ENCODE measurements at regions not wholly inside any gene's neighbourhood (a gene's known extent, or its start where the extent isn't known, plus 50 kb on each side); places are given as distances from the start of the nearest gene placed in this dataset.

DNA sequence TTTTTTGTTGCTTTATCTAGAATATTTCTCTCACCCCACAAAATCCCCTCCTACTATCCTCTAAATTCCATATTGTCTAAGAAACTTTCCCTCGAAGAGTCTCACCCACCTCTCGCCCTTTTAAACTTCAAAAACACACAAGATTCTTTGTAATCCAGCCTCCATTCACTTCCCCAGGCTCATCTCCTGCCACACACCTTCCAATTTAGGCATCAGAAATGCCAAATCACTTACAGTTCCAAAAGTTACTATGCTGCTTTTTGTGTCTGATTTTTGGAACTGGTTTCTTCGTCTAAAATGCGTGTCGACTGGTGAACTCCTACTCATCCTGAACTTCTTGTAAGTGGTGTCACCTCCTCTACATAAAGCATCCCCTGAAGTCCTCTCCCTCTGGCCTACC is 482.4 kb upstream of the CAMK1G start (continued):
- TF ChIP-seq NANOG (IDR thresholded peaks at IDR 0.05; ENCODE audit: borderline replicate concordance) (no peak), REST (IDR thresholded peaks at IDR 0.05; ENCODE audit: unreplicated experiment) (no peak), POLR2AphosphoS5 (IDR thresholded peaks at IDR 0.05; ENCODE audit: low read depth) (no peak), EZH2 (IDR thresholded peaks at IDR 0.05; ENCODE audit: low read depth, unreplicated experiment) (no peak), JUNB (IDR thresholded peaks at IDR 0.05; ENCODE audit: unreplicated experiment) (no peak), ZNF331 (CRISPR knock-in tag; IDR thresholded peaks at IDR 0.05; ENCODE audit: low read depth) (no peak), EZH2phosphoT487 (IDR thresholded peaks at IDR 0.05; ENCODE audit: unreplicated experiment) (no peak), STAT1 (IDR thresholded peaks at IDR 0.05; ENCODE audit: unreplicated experiment) (no peak), CREB1 (CRISPR knock-in tag; IDR thresholded peaks at IDR 0.05; ENCODE audit: low read depth) (no peak), ZNF114 (CRISPR knock-in tag; IDR thresholded peaks at IDR 0.05) (no peak)
- TF ChIP-seq, protein P1, sequence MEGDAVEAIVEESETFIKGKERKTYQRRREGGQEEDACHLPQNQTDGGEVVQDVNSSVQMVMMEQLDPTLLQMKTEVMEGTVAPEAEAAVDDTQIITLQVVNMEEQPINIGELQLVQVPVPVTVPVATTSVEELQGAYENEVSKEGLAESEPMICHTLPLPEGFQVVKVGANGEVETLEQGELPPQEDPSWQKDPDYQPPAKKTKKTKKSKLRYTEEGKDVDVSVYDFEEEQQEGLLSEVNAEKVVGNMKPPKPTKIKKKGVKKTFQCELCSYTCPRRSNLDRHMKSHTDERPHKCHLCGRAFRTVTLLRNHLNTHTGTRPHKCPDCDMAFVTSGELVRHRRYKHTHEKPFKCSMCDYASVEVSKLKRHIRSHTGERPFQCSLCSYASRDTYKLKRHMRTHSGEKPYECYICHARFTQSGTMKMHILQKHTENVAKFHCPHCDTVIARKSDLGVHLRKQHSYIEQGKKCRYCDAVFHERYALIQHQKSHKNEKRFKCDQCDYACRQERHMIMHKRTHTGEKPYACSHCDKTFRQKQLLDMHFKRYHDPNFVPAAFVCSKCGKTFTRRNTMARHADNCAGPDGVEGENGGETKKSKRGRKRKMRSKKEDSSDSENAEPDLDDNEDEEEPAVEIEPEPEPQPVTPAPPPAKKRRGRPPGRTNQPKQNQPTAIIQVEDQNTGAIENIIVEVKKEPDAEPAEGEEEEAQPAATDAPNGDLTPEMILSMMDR (conservative IDR thresholded peaks at IDR 0.05; ENCODE audit: low read depth in 2 of 2), result no peak
- TF ChIP-seq, protein P2, sequence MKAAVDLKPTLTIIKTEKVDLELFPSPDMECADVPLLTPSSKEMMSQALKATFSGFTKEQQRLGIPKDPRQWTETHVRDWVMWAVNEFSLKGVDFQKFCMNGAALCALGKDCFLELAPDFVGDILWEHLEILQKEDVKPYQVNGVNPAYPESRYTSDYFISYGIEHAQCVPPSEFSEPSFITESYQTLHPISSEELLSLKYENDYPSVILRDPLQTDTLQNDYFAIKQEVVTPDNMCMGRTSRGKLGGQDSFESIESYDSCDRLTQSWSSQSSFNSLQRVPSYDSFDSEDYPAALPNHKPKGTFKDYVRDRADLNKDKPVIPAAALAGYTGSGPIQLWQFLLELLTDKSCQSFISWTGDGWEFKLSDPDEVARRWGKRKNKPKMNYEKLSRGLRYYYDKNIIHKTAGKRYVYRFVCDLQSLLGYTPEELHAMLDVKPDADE (IDR thresholded peaks at IDR 0.05), result no peak

GRCh38 chr1:209102120-209102519 is 481.4 kb upstream of the CAMK1G start:
- no peaks in the 10 kb centered on the region for H3K79me2 ChIP-seq (replicated peaks; ENCODE audit: insufficient read depth)
- no peak overlapping the region for H3K4me3 Mint-ChIP-seq
- no peak for DNase-seq (ENCODE audit: low spot score)
- no peak for ATAC-seq
- no peaks in the 10 kb centered on the region; the same call in 2 of the 3 replicates for H3K36me3 Mint-ChIP-seq (ENCODE audit: low read depth)
- peaks cover 6% of the 10 kb centered on the region for H3K27me3 Mint-ChIP-seq (ENCODE audit: insufficient read depth, low read depth, poor library complexity)
- peak overlapping the region; percentile 78 for H3K27ac Mint-ChIP-seq
- H2AFZ ChIP-seq, result peak overlapping the region; percentile 58
- H3K27me3 ChIP-seq (ENCODE audit: insufficient read depth), result no peaks in the 10 kb centered on the region
- peaks cover 17% of the 10 kb centered on the region for H3K4me1 ChIP-seq (ENCODE audit: insufficient read depth)
- no peak overlapping the region for H3K4me3 ChIP-seq
- H3F3A ChIP-seq (replicated peaks; ENCODE audit: low read depth), result no peaks in the 10 kb centered on the region
- H3K9me2 ChIP-seq (ENCODE audit: insufficient read depth), result no peaks in the 10 kb centered on the region
- H3K4me2 ChIP-seq, result no peak overlapping the region
- H3K4me1 Mint-ChIP-seq, result peaks cover 27% of the 10 kb centered on the region
- H4K20me1 ChIP-seq (replicated peaks; ENCODE audit: insufficient read depth), result no peaks in the 10 kb centered on the region
- peaks cover 1% of the 10 kb centered on the region; the same call in 2 of the 3 replicates for H3K9me3 Mint-ChIP-seq
- H3K27ac ChIP-seq (ENCODE audit: low read depth), result no peak overlapping the region
- no peaks in the 10 kb centered on the region for H3K36me3 ChIP-seq (ENCODE audit: insufficient read depth)
- TF ChIP-seq EZH2 (IDR thresholded peaks at IDR 0.05; ENCODE audit: low read depth, unreplicated experiment) (no peak), ZNF114 (CRISPR knock-in tag; IDR thresholded peaks at IDR 0.05) (no peak), ZNF331 (CRISPR knock-in tag; IDR thresholded peaks at IDR 0.05; ENCODE audit: low read depth) (no peak), REST (IDR thresholded peaks at IDR 0.05; ENCODE audit: unreplicated experiment) (no peak), STAT1 (IDR thresholded peaks at IDR 0.05; ENCODE audit: unreplicated experiment) (no peak), POLR2AphosphoS5 (IDR thresholded peaks at IDR 0.05; ENCODE audit: low read depth) (no peak), EZH2phosphoT487 (IDR thresholded peaks at IDR 0.05; ENCODE audit: unreplicated experiment) (no peak), NANOG (IDR thresholded peaks at IDR 0.05; ENCODE audit: borderline replicate concordance) (no peak), CREB1 (CRISPR knock-in tag; IDR thresholded peaks at IDR 0.05; ENCODE audit: low read depth) (no peak)
- TF ChIP-seq, protein P1 (conservative IDR thresholded peaks at IDR 0.05; ENCODE audit: low read depth in 2 of 2), result no peak

All from GM23338 (cell line).